ENCODE measurements at regions not wholly inside any gene's neighbourhood (a gene's known extent, or its start where the extent isn't known, plus 50 kb on each side); places are given as distances from the start of the nearest gene placed in this dataset.

DNA sequence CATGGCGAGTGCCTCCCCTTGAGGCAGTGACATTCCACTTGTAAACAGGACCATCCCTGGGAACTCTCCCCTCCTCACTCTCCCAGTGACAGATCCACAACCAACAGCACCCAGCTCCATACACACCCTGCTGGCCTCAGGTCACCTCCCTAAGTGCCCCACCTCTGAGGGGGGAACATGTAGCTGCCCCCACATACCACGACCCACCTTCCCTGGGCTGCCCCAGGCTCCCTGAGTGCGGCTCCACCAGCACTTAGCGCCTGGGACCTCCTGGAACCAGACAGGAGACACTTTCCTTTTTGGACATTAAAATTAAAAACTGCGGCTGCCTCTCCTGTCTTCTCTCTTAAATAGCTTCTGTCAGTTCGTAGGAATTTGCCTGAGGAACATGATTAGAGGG lies 1140.1 kb downstream of the BRD1 start:
- no peak for DNase-seq

DNA sequence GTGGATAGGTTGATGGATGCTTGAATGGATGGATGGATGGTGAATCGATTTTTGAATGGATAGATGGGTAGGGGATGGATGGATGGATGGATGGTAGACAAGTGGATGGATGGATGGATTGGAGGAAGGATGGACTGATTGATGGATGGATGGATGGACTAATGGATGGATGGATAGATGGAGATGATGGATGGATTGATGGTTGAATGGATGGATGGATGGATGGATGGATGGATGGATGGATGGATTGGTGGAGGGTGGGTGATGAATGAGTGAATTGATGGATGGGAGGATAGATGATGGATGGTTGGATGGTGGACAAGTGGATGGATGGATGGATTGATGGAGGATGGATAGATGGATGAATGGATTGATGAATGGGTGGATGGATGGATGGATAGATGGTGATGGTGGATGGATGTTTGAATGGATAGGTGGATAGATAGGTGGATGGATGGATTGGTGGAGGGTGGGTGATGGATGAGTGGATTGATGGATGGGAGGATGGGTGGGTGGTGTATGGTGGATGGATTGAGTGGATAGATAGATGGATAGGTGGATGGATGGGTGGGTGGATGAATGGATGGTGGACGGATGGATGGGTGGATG lies 1140.9 kb downstream of the BRD1 start:
- no peak for DNase-seq

DNA sequence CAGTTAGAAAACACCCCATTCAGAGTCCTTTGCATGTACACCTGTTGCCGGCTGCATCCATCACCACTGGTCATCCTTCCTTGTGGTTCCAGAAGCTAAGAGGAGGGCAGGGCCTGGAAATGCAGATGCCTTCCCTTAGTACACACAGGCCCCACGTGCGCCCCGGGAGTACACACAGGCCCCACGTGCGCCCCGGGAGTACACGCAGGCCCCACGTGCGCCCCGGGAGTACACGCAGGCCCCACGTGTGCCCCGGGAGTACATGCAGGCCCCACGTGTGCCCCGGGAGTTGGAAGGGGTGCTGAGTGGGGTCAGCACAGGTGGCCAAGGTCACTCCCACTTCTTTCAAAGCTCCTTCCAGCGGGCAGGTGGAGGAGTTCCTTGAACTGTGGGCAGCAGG lies 1141.9 kb downstream of the BRD1 start:
- DNase-seq = no peak

DNA sequence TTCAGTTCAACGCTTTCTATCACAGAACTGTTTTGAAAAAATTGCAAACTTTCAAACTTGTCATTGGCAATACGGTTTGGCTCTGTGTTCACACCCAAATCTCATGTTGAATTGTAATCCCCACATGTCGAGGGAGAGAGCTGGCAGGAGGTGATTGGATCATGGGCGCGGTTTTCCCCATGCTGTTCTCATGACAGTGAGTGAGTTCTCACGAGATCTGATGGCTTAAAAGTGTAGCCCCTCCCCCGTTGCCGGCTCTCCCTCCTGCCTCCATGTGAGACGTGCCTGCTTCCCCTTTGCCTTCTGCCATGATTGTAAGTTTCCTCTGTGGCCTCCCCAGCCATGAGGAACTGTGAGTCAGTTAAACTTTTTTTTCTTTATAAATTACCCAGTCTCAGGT lies 1144.0 kb downstream of the BRD1 start:
- DNase-seq = no peak

DNA sequence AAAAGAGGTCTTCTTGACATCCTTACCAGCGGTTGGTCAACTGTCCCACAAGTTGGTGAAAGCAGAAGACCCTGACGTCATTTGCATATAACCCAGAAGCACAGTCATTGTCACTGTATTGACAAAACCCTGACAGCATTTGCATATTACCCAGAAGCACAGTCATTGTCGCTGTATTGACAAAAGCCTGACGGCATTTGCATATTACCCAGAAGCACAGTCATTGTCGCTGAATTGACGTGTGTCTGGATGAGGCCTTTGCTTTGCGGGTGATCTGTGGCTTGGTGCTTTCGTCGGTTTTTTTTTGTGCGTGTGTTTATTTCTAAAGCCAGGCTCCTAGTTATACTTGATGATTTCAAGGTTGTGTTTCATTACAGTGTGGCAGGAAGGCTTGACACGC lies 1145.2 kb downstream of the BRD1 start:
- no peak for DNase-seq

DNA sequence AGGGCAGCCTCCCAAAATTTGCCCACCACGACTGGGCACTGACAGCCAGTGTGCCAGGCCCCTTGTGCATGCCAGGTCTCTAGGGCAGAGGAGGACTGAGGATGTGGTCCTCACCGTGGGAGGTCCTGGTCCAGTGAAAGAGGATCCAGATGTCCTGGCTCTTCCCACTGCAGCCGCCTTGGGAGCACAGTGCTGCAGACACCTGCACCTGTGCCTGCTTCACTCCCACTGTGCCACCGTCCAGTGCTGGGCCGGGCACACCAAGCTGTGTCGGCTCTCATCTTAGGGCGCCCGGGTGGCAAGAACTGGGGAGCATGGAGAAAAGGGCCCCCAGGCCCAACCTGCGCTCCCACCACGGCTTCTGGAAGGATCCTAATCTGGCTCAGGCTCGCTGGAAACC lies 1147.1 kb downstream of the BRD1 start:
- no peak for DNase-seq

DNA sequence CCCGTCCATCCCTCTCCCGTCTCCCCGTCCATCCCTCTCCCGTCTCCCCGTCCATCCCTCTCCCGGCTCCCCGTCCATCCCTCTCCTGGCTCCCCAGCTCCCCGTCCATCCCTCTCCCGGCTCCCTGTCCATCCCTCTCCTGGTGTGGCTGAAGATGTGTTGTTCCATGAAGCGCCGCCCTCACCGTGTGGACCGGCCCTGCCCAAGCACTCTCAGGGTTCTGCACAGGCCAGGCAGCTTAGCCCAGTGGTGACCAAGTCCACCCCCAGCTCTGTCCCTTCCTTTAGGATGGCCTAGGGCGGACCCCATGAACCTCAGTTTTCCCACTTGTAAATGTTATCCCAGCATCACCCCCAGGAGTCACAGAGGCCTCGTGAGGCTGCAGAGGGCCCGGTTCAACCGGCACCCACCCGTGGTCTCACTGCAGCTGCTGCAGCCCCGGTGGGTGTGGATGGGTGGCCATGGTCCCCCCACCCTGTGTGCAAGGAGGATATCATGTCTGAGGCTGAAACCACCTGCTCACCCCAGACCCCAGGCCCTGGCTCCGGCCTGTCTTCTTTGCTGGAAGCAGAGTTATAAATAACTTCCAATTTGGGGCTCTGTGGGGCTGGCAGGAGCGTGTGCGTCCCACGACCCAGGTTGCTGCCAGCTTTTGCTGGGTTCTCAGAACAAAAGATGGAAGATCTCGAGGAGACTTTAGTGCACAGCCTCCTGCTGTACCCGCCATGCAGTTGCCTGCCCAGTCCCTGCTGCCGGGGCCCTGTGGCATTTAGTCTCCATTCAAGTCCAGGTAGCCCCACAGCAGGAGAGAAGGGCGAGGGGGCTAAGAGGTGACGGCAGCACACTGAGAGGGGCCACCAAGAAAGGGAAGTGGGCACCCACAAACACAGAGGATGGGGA lies 1147.8 kb downstream of the BRD1 start:
- DNase-seq = no peak

DNA sequence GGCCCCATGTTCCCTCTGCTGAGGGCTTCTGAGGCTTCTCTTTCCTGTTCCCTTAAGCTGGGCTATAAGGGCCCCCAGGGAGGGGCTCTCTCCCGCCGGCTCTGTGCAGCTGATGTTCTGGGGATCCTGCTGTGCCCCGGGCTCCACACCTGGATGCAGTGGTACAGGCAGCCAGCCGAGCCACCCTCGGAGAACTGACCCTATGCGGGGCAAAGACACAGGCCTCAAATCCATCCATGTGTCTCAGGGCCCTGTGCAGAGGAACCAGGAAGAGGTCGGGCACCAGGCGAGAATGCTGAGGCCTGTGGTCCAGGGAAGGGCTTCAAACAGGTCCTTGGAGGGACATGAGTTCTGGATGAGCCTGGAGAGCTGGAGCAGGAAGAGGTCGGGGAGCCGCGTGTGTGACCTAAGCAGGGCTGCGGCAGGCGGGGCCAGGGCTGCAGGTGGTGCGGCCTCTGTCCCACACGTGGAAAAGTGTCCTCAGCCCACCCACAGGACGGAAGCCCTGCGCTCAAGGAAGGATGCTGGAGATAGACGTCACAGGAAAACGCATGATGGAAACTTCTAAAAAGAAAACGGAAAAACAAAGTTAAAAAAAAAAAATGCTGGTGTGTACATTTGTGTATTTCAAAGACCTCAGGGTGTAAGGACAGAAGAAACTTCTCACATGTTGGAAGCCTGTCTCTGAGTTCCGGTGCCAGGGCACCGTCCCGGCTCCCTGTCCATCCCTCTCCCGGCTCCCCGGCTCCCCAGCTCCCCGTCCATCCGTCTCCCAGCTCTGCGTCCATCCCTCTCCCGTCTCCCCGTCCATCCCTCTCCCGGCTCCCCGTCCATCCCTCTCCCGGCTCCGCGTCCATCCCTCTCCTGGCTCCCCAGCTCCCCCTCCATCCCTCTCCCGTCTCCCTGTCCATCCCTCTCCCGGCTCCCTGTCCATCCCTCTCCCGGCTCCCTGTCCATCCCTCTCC lies 1149.2 kb downstream of the BRD1 start:
- DNase-seq = no peak

DNA sequence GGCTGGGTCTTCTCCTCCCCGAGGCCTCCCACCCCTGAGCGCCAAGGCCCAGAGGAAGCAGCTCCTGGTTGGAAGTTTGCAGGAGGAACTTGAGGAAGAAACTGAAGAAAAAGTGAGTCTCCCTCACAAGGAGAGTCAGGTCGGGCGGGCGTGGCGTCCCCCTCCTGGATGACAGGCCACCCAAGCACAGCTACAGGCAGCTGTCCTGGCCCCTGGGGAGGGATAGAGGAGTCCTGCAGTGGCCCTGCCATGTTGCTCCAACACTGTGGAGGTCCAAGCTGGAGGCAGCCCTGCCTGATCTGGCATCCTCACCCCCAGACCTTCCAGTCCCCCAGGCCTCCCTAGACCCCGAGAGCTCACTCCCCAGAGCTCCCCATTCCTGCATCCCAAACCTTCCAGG lies 1150.1 kb downstream of the BRD1 start:
- no peak for DNase-seq

DNA sequence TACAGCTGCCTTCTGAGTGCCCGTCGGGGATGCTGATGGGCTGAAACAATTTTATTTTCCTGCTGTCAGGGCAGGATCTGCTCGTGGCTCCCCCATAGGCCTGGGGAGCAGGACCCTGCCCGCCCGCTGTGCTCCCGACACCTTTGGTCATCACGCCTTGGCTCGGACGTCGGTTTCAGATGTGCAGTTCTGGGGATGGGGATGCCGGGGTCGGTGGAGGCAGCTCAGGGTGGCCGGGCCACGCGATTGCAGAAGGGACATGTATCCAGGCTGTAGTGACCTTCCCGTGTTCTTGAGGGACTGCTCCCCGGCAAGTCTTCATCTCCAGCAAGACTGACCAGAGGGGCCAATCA lies 1150.5 kb downstream of the BRD1 start:
- DNase-seq = no peak

DNA sequence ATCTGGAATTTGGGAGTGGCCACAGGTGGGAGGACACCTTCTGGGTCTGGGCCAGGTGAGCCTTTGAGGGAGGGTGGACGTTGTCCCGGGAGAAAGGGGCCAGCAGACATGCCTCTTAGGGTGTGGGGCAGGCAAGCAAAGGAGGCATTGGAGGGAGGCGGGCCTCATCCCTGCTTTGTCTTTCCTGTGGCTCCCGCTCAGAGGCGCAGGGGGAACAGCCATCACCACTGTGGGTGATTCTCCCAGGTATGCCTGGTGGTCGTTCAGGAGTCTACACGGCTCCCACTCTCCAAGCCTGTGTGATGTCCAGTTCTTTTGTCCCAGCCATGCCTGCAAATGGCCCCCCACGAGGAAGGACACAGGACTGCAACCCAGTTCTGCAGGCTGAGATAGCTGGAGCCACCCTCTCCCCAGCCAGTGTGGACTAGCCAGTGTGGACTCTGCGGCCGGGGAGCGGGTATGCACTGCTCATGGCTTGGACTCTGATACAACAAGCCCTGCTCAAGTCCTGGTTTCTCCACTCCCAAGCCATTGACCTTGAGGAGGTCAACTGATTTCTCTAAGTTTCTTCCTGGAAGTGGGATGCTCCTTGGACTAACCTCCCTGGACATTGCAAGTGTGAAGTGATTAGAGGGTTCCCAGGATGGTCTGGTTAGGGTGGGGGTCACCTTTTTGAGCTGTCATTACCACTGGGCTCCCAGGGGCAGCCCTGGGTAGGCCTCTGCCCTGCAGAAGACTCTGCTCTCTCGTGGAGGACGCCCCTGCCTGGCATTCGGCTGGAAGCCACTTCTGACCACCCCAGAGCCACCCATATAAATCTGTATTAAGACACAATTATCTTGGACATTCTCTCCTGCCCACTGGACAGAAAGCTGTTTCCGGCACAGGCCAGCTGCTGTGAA lies 1151.2 kb downstream of the BRD1 start:
- no peak for DNase-seq

DNA sequence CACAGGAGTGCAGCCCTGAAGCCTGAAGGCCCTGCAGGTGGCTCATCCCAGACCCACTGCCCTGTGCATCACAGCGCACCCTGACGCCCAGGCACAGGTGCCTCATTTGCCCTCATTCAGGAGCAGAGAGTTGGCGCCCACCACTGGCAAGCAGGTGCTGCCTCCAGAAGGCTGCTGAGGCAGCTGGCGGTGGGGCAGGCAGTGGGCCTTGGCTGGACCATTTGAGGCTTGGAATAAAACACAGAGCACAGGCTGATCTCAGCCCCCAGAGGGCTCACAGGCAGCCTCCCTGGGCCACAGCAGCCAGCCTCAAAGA lies 1151.9 kb downstream of the BRD1 start:
- DNase-seq = no peak

DNA sequence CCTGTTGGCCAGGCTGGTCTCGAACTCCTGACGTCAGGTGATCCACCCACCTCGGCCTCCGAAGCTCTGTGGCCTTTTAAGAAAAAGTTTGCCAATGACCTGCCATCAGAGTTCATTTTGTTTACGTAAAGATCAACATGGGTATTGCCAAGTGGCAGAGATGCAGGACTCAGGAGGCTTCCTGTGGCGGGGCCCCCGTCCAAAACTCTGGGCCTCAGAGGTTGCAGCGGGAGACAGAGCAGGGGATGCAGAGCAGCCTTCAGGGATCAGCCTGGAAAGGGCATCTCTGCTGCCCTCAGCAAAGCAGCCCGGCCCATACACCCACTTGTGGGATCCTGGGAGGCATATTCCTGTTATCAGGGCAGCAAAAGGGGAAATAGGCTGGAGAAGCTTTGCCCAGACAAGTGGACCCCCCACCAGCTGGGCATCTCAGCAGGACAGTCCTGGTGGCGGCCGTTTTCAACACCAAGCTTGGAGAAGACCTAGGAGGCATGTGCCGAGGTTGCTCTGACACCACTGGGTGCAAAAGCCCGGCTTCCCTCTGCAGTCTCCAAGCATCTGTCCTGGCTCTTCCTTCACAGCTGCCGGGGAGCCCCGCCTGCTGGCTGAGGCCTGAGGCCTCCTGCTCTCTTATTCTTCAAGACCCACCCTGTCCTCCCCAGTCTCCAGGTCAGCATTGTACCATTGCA lies 1152.4 kb downstream of the BRD1 start:
- no peak for DNase-seq

DNA sequence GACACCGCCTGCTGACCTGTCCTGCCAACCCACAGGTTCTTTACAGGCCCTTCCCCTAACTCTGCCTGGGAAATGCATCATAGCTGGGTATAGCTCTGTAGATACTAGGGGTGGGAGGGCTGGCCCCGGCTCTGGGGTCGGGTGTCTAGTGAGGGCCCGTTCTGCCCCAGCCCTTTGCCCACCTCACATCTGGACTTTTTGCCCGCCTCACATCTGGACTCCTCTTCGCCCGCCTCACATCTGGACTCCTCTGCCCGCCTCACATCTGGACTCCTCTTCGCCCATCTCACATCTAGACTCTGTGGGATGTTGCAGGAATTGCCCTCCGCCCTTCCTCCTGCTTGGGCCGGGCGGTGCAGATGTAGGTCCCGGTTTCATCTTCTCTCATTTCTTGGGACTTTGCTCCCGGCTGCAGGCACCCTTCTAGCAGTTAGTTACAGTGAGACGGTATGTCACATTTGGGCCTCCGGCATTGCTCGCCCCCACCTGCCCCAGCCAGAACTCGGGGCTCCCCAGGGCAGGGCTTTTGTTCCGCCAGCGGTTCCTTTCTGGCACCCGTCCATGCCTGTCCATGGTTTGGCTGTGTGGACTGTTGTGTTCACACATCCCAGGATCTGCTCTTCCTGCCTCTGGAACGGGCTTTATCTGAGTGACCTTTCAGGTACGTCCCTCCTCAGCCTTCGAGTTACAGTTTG lies 1153.7 kb downstream of the BRD1 start:
- DNase-seq = no peak

DNA sequence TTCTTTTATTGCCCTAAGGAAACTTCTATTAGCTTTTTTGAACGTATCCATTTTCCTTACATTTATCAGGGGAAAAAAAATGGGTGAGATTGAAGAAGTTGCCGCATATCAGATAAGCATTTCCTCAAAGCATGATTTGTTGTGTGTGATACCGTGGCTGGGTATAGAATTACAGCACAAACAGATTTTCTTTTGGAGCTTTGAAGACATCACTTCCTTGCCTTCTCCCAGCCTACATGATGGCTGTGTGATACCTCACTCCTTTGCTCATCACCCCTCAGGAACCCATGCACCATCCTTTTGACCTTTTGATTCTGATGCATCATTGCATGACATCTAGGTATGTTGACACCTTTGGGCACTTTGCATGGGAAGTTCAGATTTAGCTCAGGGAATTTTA lies 1155.3 kb downstream of the BRD1 start:
- DNase-seq = no peak

DNA sequence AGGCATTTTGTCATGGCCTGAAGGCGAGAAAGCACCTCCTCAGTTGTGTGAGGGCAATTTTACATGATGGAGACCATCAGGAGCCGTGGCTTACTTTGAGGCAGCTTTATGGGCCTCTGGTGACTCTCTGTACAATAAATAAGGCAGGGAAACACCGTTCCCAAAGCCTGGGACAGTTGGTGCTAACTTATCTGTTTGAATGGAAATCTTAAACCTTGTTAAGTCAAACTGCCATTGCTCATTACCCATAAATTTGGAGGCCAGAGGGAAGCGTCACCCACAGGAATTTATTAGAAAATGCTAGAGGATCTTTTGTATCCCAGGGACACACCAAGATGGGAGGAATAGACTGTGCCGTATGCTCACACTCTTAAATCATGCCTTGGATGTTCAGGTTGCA lies 1156.9 kb downstream of the BRD1 start:
- no peak for DNase-seq

DNA sequence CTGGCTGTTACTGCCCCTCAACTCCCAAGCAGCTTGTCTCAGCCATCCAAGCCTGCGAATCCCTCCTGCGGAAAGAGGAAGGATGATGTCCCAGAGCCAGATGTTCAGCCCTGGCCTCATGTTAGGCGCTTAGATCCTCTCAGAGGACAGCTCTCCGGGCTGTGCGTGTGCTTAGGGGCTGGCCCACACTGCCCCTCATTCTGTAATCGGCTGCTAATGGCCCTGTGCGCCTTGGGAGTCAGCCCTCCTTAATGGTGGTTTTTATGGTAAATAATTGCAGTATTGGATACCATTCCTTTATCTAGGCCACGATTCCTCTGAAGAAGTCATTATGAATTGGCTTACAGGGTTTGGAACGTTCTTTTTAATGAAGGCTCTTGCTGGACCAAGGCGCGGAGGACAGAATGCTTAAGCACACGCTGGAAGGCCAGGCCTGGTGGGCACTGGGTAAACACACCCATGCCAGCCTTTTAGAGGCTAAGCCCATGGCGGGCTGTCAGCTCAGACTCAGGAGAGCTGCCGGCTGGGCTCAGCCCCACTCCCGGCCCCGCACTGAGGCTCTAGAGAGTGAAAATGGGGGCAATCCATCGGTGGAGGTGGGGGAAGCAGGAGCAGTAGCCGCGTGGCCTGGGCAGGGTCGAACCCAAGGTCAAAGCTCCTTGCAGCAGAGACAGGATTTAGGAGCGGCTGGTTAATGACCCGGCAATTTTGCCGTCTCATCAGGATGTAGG lies 1157.5 kb downstream of the BRD1 start:
- DNase-seq = no peak

DNA sequence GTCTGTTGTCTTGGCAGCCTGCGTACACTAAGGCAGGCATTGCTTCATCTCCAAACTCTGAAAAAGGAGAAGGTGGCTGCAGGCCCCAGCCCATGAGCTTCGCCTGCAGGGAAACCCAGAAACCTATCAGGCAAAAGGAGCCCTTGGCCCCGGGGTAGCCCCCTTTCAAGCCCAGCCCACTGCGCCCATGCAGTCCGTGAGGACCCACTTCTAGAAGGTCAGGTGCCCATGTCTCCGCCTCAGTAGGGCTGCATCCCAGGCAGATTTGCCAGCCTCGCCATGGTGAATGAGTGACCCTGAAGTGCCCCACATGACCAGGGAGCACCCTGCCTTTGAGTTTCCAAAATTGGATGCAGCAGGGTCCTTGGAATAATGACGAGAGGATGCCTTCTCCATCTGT lies 1158.4 kb downstream of the BRD1 start:
- DNase-seq = no peak

DNA sequence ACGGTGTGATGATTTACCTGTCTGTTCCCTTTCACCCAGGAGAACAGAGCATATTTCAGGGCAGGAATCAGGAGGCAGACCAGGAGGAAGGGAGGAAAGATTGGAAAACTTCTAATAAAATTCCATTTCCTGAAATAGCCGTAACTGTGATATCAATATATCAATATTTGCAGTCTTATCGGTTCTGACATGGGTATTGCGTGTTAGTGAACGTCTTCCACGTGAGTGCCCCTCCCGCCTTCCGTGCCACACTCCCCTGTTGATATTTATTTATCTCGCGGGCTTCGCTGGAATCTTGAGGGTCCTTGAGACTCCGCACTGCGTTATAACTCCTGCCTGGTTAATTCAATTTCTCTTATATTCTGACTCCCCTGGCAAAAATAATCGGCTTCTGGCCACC lies 1160.4 kb downstream of the BRD1 start:
- no peak for DNase-seq

DNA sequence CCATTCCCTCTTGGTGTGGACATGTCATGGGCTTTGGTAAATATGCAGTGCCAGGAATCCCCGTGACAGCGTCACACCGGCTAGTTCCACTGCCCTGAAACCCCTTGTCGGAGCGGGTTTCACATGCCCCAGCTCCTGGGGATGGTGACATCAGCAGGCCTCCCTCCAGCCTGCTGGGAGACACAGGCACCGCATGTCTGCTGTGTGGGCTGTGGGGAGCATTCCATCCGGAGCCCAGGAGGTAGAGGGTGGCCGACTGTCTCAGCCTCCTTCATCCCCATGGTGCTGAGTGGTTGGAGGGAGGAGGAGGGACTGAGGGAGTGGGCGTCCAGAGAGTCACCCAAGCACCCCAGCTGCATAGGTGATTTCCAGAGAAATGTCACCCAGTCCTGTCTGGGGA lies 1161.1 kb downstream of the BRD1 start:
- DNase-seq = no peak
